ENCODE measurements at regions not wholly inside any gene's neighbourhood (a gene's known extent, or its start where the extent isn't known, plus 50 kb on each side); places are given as distances from the start of the nearest gene placed in this dataset.

- DNase-seq = no peak
Observed at GRCh38 chr4:182062458-182062857, 180.7 kb upstream of the TENM3 start.

GRCh38 chr4:182062936-182063335, 180.3 kb upstream of the TENM3 start:
- DNase-seq = no peak

GRCh38 chr4:182063651-182064050, 179.6 kb upstream of the TENM3 start:
- no peak for DNase-seq

- no peak for DNase-seq
Observed at GRCh38 chr4:182065255-182065654, 177.9 kb upstream of the TENM3 start.

- no peak for DNase-seq
Observed at GRCh38 chr4:182066037-182066436, 177.2 kb upstream of the TENM3 start.

- no peak for DNase-seq
Observed at GRCh38 chr4:182067828-182068227, 175.4 kb upstream of the TENM3 start.

GRCh38 chr4:182068920-182069319, 174.3 kb upstream of the TENM3 start:
- no peak for DNase-seq

- no peak for DNase-seq
Observed at GRCh38 chr4:182073278-182073677, 169.9 kb upstream of the TENM3 start.

- DNase-seq = no peak
Observed at GRCh38 chr4:182074139-182074538, 169.1 kb upstream of the TENM3 start.

- no peak for DNase-seq
Observed at GRCh38 chr4:182074810-182075209, 168.4 kb upstream of the TENM3 start.

- DNase-seq = no peak
Observed at GRCh38 chr4:182082910-182083309, 160.3 kb upstream of the TENM3 start.

- DNase-seq = no peak
Observed at GRCh38 chr4:182083671-182084410, 159.4 kb upstream of the TENM3 start.

GRCh38 chr4:182085051-182085480, 158.1 kb upstream of the TENM3 start:
- DNase-seq = no peak

- DNase-seq = no peak
Observed at GRCh38 chr4:182089326-182089725, 153.9 kb upstream of the TENM3 start.

- no peak for DNase-seq
Observed at GRCh38 chr4:182090186-182090585, 153.0 kb upstream of the TENM3 start.

GRCh38 chr4:182091128-182091527, 152.1 kb upstream of the TENM3 start:
- no peak for DNase-seq

- DNase-seq = no peak
Observed at GRCh38 chr4:182093431-182093831, 149.8 kb upstream of the TENM3 start.

GRCh38 chr4:182093935-182094334, 149.3 kb upstream of the TENM3 start:
- no peak for DNase-seq

- DNase-seq = no peak
Observed at GRCh38 chr4:182101618-182102017, 141.6 kb upstream of the TENM3 start.

GRCh38 chr4:182102576-182102975, 140.6 kb upstream of the TENM3 start:
- DNase-seq = no peak

- no peak for DNase-seq
Observed at GRCh38 chr4:182103614-182104319, 139.4 kb upstream of the TENM3 start.

GRCh38 chr4:182105416-182105815, 137.8 kb upstream of the TENM3 start:
- no peak for DNase-seq

- no peak for DNase-seq
Observed at GRCh38 chr4:182107931-182108330, 135.3 kb upstream of the TENM3 start.

GRCh38 chr4:182111586-182111985, 131.6 kb upstream of the TENM3 start:
- no peak for DNase-seq

- no peak for DNase-seq
Observed at GRCh38 chr4:182113779-182114178, 129.4 kb upstream of the TENM3 start.

Measured in CD4-positive, alpha-beta T cell treated with Interleukin-4 for 1 hour (primary cell).